ENCODE measurements at regions not wholly inside any gene's neighbourhood (a gene's known extent, or its start where the extent isn't known, plus 50 kb on each side); places are given as distances from the start of the nearest gene placed in this dataset.

DNA sequence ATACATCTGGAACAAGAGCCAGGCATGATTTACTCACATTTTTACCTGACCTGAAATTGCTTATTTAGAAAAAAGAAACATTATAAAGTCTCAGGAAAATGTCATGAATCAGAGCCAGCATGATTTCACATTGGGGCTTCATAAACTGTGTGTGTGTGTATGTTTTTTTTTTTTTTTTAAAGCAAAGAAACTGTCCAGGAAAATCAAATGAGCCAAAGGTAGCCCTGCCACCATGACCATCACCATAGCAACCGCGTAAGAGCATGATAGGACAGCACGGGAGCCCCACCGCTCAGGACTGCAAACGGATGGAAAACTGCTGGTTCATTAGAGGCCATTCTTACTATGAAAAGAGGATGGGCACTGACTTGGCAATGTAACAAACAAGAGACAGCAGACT lies 139.2 kb downstream of the NTMT2 start:
- DNase-seq (ENCODE audit: low read depth, low spot score), result no peak
- Histone ChIP-seq H3K4me1 (ENCODE audit: control insufficient read depth, extremely low read depth, insufficient read depth, low read length) (no peaks in the 10 kb centered on the region), H3K27me3 (ENCODE audit: control insufficient read depth, extremely low read depth, insufficient read depth, low read length) (no peaks in the 10 kb centered on the region), H3K4me2 (ENCODE audit: control insufficient read depth, extremely low read depth, insufficient read depth, low read depth, low read length) (no peak overlapping the region), H4K20me1 (ENCODE audit: control insufficient read depth, extremely low read depth, insufficient read depth, low read length) (no peaks in the 10 kb centered on the region), H3K9me3 (ENCODE audit: control insufficient read depth, low read depth, low read length) (no peaks in the 10 kb centered on the region), H3K27ac (ENCODE audit: control insufficient read depth, insufficient read depth, low read length) (no peak overlapping the region), H3K9me1 (ENCODE audit: control insufficient read depth, extremely low read depth, insufficient read depth, low read length) (no peaks in the 10 kb centered on the region), H3K9ac (ENCODE audit: control insufficient read depth, extremely low read depth, insufficient read depth, low read length) (no peak overlapping the region), H2AFZ (ENCODE audit: control insufficient read depth, low read length) (no peak overlapping the region), H3K4me3 (ENCODE audit: control insufficient read depth in 2 of 3, extremely low read depth in 1 of 3, insufficient read depth in 2 of 3, low read depth in 1 of 3, low read length in 3 of 3) (no peak overlapping the region), H3K36me3 (ENCODE audit: control insufficient read depth in 2 of 2, extremely low read depth in 1 of 2, insufficient read depth in 2 of 2, low read length in 2 of 2) (no peaks in the 10 kb centered on the region), H3K79me2 (ENCODE audit: control insufficient read depth, insufficient read depth, low read length) (no peaks in the 10 kb centered on the region)
- TF ChIP-seq EZH2 (IDR thresholded peaks at IDR 0.05; ENCODE audit: low read length), result no peak
- TF ChIP-seq, protein P1, sequence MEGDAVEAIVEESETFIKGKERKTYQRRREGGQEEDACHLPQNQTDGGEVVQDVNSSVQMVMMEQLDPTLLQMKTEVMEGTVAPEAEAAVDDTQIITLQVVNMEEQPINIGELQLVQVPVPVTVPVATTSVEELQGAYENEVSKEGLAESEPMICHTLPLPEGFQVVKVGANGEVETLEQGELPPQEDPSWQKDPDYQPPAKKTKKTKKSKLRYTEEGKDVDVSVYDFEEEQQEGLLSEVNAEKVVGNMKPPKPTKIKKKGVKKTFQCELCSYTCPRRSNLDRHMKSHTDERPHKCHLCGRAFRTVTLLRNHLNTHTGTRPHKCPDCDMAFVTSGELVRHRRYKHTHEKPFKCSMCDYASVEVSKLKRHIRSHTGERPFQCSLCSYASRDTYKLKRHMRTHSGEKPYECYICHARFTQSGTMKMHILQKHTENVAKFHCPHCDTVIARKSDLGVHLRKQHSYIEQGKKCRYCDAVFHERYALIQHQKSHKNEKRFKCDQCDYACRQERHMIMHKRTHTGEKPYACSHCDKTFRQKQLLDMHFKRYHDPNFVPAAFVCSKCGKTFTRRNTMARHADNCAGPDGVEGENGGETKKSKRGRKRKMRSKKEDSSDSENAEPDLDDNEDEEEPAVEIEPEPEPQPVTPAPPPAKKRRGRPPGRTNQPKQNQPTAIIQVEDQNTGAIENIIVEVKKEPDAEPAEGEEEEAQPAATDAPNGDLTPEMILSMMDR (optimal IDR thresholded peaks at IDR 0.05 in 1 of 3, IDR thresholded peaks at IDR 0.05 in 1 of 3, conservative IDR thresholded peaks at IDR 0.05 in 1 of 3; ENCODE audit: extremely low read depth in 1 of 3, insufficient read depth in 2 of 3, low read length in 3 of 3), result no peak
- no peak for FAIRE-seq
- dilution Hi-C loops (cut with MboI; ENCODE audit: extremely low pct_ligation_motif_present, low sequenced_read_pairs), result no loop called here

DNA sequence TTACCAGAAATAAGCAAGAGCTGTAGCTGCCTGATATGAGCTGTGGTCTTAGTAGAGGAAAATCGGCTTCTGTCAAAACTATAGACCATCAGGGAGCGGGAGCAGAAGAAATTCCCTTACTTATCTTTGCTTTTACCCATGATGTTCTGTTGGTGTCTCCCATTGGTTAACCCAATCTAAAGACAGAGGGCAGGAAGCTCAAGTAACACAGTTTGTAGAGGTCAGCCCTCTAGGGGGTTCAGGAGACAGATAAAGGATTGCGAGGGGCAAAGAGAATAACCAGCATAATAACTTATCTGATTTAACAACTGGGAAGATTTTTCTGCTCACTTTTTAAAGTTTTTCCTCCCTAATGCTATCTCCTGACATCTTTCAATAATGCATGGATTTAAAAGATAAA lies 142.4 kb downstream of the NTMT2 start:
- no peaks in the 10 kb centered on the region for H3K4me1 ChIP-seq (ENCODE audit: control insufficient read depth, extremely low read depth, insufficient read depth, low read length)
- no peak for FAIRE-seq
- dilution Hi-C loops (cut with MboI; ENCODE audit: extremely low pct_ligation_motif_present, low sequenced_read_pairs), result no loop called here

More for the DNA sequence above, 142.4 kb downstream of the NTMT2 start:
- TF ChIP-seq, protein P1 (optimal IDR thresholded peaks at IDR 0.05 in 1 of 3, IDR thresholded peaks at IDR 0.05 in 1 of 3, conservative IDR thresholded peaks at IDR 0.05 in 1 of 3; ENCODE audit: extremely low read depth in 1 of 3, insufficient read depth in 2 of 3, low read length in 3 of 3), result no peak
- no peak for TF ChIP-seq EZH2 (IDR thresholded peaks at IDR 0.05; ENCODE audit: low read length)
- Histone ChIP-seq H2AFZ (ENCODE audit: control insufficient read depth, low read length) (no peak overlapping the region), H3K79me2 (ENCODE audit: control insufficient read depth, insufficient read depth, low read length) (no peaks in the 10 kb centered on the region), H3K4me3 (ENCODE audit: control insufficient read depth in 2 of 3, extremely low read depth in 1 of 3, insufficient read depth in 2 of 3, low read depth in 1 of 3, low read length in 3 of 3) (no peak overlapping the region), H3K36me3 (ENCODE audit: control insufficient read depth in 2 of 2, extremely low read depth in 1 of 2, insufficient read depth in 2 of 2, low read length in 2 of 2) (no peaks in the 10 kb centered on the region), H3K27ac (ENCODE audit: control insufficient read depth, insufficient read depth, low read length) (no peak overlapping the region), H3K4me2 (ENCODE audit: control insufficient read depth, extremely low read depth, insufficient read depth, low read depth, low read length) (no peak overlapping the region), H3K27me3 (ENCODE audit: control insufficient read depth, extremely low read depth, insufficient read depth, low read length) (no peaks in the 10 kb centered on the region), H4K20me1 (ENCODE audit: control insufficient read depth, extremely low read depth, insufficient read depth, low read length) (no peaks in the 10 kb centered on the region), H3K9me3 (ENCODE audit: control insufficient read depth, low read depth, low read length) (no peaks in the 10 kb centered on the region), H3K9ac (ENCODE audit: control insufficient read depth, extremely low read depth, insufficient read depth, low read length) (no peak overlapping the region), H3K9me1 (ENCODE audit: control insufficient read depth, extremely low read depth, insufficient read depth, low read length) (no peaks in the 10 kb centered on the region)
- DNase-seq (ENCODE audit: low read depth, low spot score), result no peak

All from keratinocyte (primary cell).